CD4-positive, alpha-beta T cell treated with Interleukin-17A for 1 hour (primary cell): ENCODE measurements at regions not wholly inside any gene's neighbourhood (a gene's known extent, or its start where the extent isn't known, plus 50 kb on each side); places are given as distances from the start of the nearest gene placed in this dataset.

ENCODE experiments used
- DNase-seq: peaks from one replicate; pipeline ENCODE4 v3.0.0-alpha.2; 2020

- no peak for DNase-seq
Measured at GRCh38 chr12:45674181-45674977, 55.1 kb upstream of the ARID2 start.

DNA sequence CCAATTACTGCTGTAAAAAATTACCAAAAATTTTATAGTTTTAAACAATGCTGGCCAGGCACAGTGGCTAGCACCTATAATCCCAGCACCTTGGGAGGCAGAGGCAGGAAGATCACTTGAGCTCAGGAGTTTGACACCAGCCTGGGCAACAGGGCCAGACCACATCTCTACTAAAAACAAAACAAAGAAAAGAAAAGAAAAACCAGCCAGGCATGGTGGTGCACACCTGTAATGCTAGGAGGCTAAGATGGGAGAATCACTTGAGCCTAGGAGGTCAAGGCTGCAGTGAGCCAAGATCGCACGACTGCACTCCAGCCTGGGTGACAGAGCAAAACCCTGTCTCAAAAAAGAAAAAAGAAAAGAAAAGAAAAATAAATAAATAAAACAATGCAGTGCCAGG is 54.0 kb upstream of the ARID2 start:
- no peak for DNase-seq
